ENCODE measurements at regions not wholly inside any gene's neighbourhood (a gene's known extent, or its start where the extent isn't known, plus 50 kb on each side); places are given as distances from the start of the nearest gene placed in this dataset.

- DNase-seq (no peak), ATAC-seq (no peak)
- Histone ChIP-seq H3K36me3 (ENCODE audit: low read depth) (no peaks in the 10 kb centered on the region), H3K4me3 (no peak overlapping the region), H3K4me1 (ENCODE audit: low read depth) (no peaks in the 10 kb centered on the region), H3K9me3 (no peaks in the 10 kb centered on the region)
- TF ChIP-seq CTCF (IDR thresholded peaks at IDR 0.05) = no peak
- intact Hi-C loops (cut with DNase I, micrococcal nuclease) = no loop called here
Measured at GRCh38 chr7:51700593-51701215, 384.1 kb upstream of the COBL start.

- Histone ChIP-seq H3K9me3 (no peaks in the 10 kb centered on the region), H3K4me1 (ENCODE audit: low read depth) (no peaks in the 10 kb centered on the region), H3K4me3 (no peak overlapping the region), H3K36me3 (ENCODE audit: low read depth) (no peaks in the 10 kb centered on the region)
- no peak for TF ChIP-seq CTCF (IDR thresholded peaks at IDR 0.05)
- ATAC-seq (no peak), DNase-seq (no peak)
- intact Hi-C loops (cut with DNase I, micrococcal nuclease) = no loop called here
Measured at GRCh38 chr7:51693258-51693657, 376.6 kb upstream of the COBL start.

- intact Hi-C loops (cut with DNase I, micrococcal nuclease) = no loop called here
- H3K4me1 ChIP-seq (ENCODE audit: low read depth) = no peaks in the 10 kb centered on the region
- H3K9me3 ChIP-seq = no peaks in the 10 kb centered on the region
- H3K4me3 ChIP-seq = no peak overlapping the region
- ATAC-seq = no peak
- DNase-seq = no peak
- TF ChIP-seq CTCF (IDR thresholded peaks at IDR 0.05) = no peak
- H3K36me3 ChIP-seq (ENCODE audit: low read depth) = no peaks in the 10 kb centered on the region
Measured at GRCh38 chr7:51689547-51689946, 372.9 kb upstream of the COBL start.

GRCh38 chr7:51685794-51686193, 369.2 kb upstream of the COBL start:
- no peak for TF ChIP-seq CTCF (IDR thresholded peaks at IDR 0.05)
- H3K4me3 ChIP-seq = no peak overlapping the region
- no peak for DNase-seq
- intact Hi-C loops (cut with DNase I, micrococcal nuclease) = no loop called here
- H3K4me1 ChIP-seq (ENCODE audit: low read depth) = no peaks in the 10 kb centered on the region
- no peaks in the 10 kb centered on the region for H3K9me3 ChIP-seq
- H3K36me3 ChIP-seq (ENCODE audit: low read depth) = no peaks in the 10 kb centered on the region
- ATAC-seq = no peak

GRCh38 chr7:51680594-51681399, 364.2 kb upstream of the COBL start:
- Histone ChIP-seq H3K4me3 (no peak overlapping the region), H3K36me3 (ENCODE audit: low read depth) (no peaks in the 10 kb centered on the region), H3K9me3 (no peaks in the 10 kb centered on the region), H3K4me1 (ENCODE audit: low read depth) (peaks cover 8% of the 10 kb centered on the region)
- intact Hi-C loops (cut with DNase I, micrococcal nuclease) = no loop called here
- ATAC-seq (peak; percentile 73), DNase-seq (peak in 1 of 3 donors; percentile 12)
- TF ChIP-seq CTCF (IDR thresholded peaks at IDR 0.05) = no peak
